Lung (tissue), 11 donors: ENCODE measurements at regions not wholly inside any gene's neighbourhood (a gene's known extent, or its start where the extent isn't known, plus 50 kb on each side); places are given as distances from the start of the nearest gene placed in this dataset.
"Not testable (repeated sequence)": the region's sequence is repeated elsewhere in the genome, so short reads cannot be mapped to it uniquely, and the experiment has no call there.

ENCODE experiments used
- ATAC-seq: fragments of 200-7000 bp; cut with Tn5 transposase; one replicate; pipeline ENCODE4 v1.9.1; 2020; ENCODE audit warnings: moderate number of reproducible peaks; ENCODE audit not compliant: insufficient read depth, low FRiP score
- DNase-seq, 3 donors: peaks; one replicate each; pipeline ENCODE4 v3.0.0-alpha.2; 2013 to 2017
- H3K27ac ChIP-seq, 2 donors: one replicate each; pipeline ENCODE4 v1.5.1; 2013; ENCODE audit warnings: mild to moderate bottlenecking in 2 of 2, moderate library complexity in 2 of 2, control low read depth in 1 of 2, inconsistent platforms in 1 of 2, low read depth in 1 of 2, low read length in 1 of 2
- H3K27me3 ChIP-seq, 3 donors: one replicate each; pipeline ENCODE4 v1.5.1; 2013; ENCODE audit warnings: low read length in 2 of 3; ENCODE audit not compliant: control insufficient read depth in 3 of 3, insufficient read depth in 3 of 3
- H3K36me3 ChIP-seq, 4 donors: one replicate each; pipeline ENCODE4 v1.5.1; 2013; ENCODE audit warnings: low read length in 4 of 4, mild to moderate bottlenecking in 1 of 4, moderate library complexity in 1 of 4; ENCODE audit not compliant: control insufficient read depth in 4 of 4, insufficient read depth in 4 of 4
- H3K4me1 ChIP-seq, 5 donors: one replicate each; pipeline ENCODE4 v1.5.1; 2013; ENCODE audit warnings: low read length in 5 of 5, mild to moderate bottlenecking in 2 of 5, moderate library complexity in 1 of 5; ENCODE audit not compliant: control insufficient read depth in 5 of 5, insufficient read depth in 5 of 5
- H3K4me3 ChIP-seq: one replicate; pipeline ENCODE4 v1.5.1; 2013; ENCODE audit warnings: mild to moderate bottlenecking, control low read depth, moderate library complexity
- H3K9ac ChIP-seq, 2 donors: one replicate each; pipeline ENCODE4 v1.5.1; 2013; ENCODE audit warnings: low read length in 2 of 2, control low read depth in 1 of 2; ENCODE audit not compliant: insufficient read depth in 1 of 2
- H3K9me3 ChIP-seq, 4 donors: one replicate each; pipeline ENCODE4 v1.5.1; 2013; ENCODE audit warnings: low read length in 3 of 4, mild to moderate bottlenecking in 1 of 4, moderate library complexity in 1 of 4; ENCODE audit not compliant: control insufficient read depth in 4 of 4, insufficient read depth in 3 of 4
- WGBS, 2 donors: extraction: QIAGEN DNeasy Blood & Tissue Kit; methylation state at CpG; one replicate each; pipeline ENCODE4 v1.1.7; 2013; 5-methylcytosine and 5-hydroxymethylcytosine counted together
- TF ChIP-seq, protein P1 (sequence below): IDR thresholded peaks from 2 replicates; pipeline ENCODE4 v1.5.1; 2012; ENCODE audit warnings: mild to moderate bottlenecking; ENCODE audit errors: control extremely low read depth, extremely low read depth
- donor health status: control.
- donor health status: control.
- donor health status: Bipolar disorder and iron deficiency.
- donor health status: healthy.
- donor health status: DM: yes; HTN: yes; CAD: no.

- Histone ChIP-seq H3K9ac (no peak overlapping the region), H3K27ac (no peak overlapping the region), H3K27me3 (peaks cover 0 to 19% (median 7%) of the 10 kb centered on the region in 3 donors), H3K9me3 (no peaks in the 10 kb centered on the region), H3K36me3 (no peaks in the 10 kb centered on the region), H3K4me3 (no peak overlapping the region), H3K4me1 (peaks cover 0 to 9% (median 0%) of the 10 kb centered on the region in 5 donors)
- TF ChIP-seq, protein P1, sequence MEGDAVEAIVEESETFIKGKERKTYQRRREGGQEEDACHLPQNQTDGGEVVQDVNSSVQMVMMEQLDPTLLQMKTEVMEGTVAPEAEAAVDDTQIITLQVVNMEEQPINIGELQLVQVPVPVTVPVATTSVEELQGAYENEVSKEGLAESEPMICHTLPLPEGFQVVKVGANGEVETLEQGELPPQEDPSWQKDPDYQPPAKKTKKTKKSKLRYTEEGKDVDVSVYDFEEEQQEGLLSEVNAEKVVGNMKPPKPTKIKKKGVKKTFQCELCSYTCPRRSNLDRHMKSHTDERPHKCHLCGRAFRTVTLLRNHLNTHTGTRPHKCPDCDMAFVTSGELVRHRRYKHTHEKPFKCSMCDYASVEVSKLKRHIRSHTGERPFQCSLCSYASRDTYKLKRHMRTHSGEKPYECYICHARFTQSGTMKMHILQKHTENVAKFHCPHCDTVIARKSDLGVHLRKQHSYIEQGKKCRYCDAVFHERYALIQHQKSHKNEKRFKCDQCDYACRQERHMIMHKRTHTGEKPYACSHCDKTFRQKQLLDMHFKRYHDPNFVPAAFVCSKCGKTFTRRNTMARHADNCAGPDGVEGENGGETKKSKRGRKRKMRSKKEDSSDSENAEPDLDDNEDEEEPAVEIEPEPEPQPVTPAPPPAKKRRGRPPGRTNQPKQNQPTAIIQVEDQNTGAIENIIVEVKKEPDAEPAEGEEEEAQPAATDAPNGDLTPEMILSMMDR = no peak
- 89 to 94% methylated on average over 2 of the region's 2 CpGs for WGBS, 2 donors
- ATAC-seq (no peak), DNase-seq (no peak)
Measured at GRCh38 chr9:78441396-78441795, 144.5 kb downstream of the PSAT1 start.

DNA sequence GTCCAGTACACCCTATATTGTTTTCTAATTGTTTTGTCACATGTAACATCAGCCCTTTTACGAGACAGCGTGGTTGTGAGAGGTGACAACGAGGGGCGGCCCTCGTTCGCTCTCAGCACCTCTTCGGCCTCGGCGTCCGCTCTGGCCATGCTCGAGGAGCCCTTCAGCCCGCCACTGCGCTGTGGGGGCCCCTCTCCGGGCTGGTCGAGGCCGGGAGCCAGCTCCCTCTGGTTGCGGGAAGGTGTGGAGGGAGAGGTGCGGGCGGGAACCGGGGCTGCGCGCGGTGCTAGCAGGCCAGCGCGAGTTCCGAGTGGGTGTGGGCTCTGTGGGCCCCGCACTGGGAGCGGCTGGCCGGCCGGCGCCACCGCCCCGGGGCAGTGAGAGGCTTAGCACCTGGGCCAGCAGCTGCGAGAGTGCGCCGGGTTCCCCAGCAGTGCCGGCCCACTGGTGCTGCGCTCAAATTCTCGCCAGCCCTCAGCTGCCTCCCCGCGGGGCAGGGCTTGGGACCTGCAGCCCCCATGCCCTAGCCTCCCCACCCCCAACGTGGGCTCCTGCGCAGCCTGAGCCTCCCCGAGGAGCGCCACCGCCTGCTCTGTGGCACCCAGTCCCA, 145.0 kb downstream of the PSAT1 start:
- no peak overlapping the region for H3K27ac ChIP-seq
- WGBS, 2 donors = 96 to 97% methylated on average over 35 to 46 of the region's 46 CpGs
- H3K4me1 ChIP-seq = peaks cover 0 to 9% (median 0%) of the 10 kb centered on the region in 5 donors
- H3K4me3 ChIP-seq = no peak overlapping the region
- H3K9ac ChIP-seq = no peak overlapping the region
- DNase-seq (no peak), ATAC-seq (no peak)
- H3K36me3 ChIP-seq = no peaks in the 10 kb centered on the region
- H3K27me3 ChIP-seq = peaks cover 0 to 19% (median 6%) of the 10 kb centered on the region in 3 donors
- TF ChIP-seq, protein P1 = no peak
- no peaks in the 10 kb centered on the region for H3K9me3 ChIP-seq

- 81 to 88% methylated on average over 7 of the region's 7 CpGs for WGBS, 2 donors
- not testable (repeated sequence) for H3K36me3 ChIP-seq, H3K9ac ChIP-seq, H3K9me3 ChIP-seq, DNase-seq, ATAC-seq, H3K27ac ChIP-seq, H3K4me3 ChIP-seq, H3K4me1 ChIP-seq
- peaks cover 0 to 18% (median 6%) of the 10 kb centered on the region in 3 donors for H3K27me3 ChIP-seq
Measured at GRCh38 chr9:78442577-78442976, 145.7 kb downstream of the PSAT1 start.

DNA sequence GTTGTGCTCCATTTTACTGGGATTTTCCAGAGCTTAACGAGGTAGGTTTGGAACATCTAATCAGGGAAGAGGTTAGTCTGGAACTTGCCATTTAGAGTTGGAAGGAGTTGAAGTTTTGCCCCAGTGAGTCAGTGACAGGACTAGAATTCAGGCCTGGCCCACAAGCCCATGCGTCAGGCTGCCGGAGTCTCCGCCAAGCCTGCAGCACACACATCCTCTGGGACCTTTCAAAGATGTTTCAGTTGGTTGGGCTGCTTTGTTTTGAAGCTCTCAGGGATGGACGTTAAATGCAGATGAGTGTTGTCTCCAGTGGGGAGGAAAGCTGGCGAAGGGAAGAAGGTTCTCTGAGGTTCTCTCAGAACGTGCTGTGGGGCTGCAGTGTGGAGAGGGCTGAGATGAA, 147.0 kb downstream of the PSAT1 start:
- H3K36me3 ChIP-seq = no peaks in the 10 kb centered on the region
- peaks cover 0 to 12% (median under 1%) of the 10 kb centered on the region in 3 donors for H3K27me3 ChIP-seq
- no peaks in the 10 kb centered on the region for H3K9me3 ChIP-seq
- no peak overlapping the region for H3K4me3 ChIP-seq
- peaks cover 0 to 8% (median 0%) of the 10 kb centered on the region in 5 donors for H3K4me1 ChIP-seq
- no peak for DNase-seq
- ATAC-seq = no peak
- no peak overlapping the region for H3K27ac ChIP-seq
- whole genome bisulfite sequencing, 2 donors = 80 to 90% methylated on average over 7 of the region's 7 CpGs
- no peak overlapping the region for H3K9ac ChIP-seq
- TF ChIP-seq, protein P1 = no peak
